ENCODE measurements at regions not wholly inside any gene's neighbourhood (a gene's known extent, or its start where the extent isn't known, plus 50 kb on each side); places are given as distances from the start of the nearest gene placed in this dataset.

DNA sequence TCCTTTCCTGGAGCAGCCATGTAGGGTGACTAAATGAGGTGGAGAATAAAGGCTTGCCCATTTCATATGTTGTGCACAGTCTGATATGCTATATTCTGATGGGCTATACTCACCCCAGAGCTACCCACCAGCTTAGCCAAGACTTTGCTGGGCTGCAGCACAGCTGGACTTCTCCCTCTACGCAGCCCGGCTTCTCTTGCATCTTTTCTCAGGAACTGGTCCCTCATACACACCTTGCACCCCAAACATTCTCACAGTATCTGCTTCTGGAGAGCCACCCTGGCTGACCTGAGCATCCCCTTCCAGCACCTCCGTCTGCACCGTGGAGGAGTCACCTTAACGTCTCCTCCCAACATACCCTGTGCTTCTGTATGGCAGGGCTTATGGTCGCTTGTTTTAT lies 150.8 kb upstream of the PMEPA1 start:
- Mint-ChIP-seq H3K27me3 (ENCODE audit: low read depth) (peaks cover 11% of the 10 kb centered on the region), H3K36me3 (ENCODE audit: low read depth) (no peaks in the 10 kb centered on the region), H3K4me3 (no peak overlapping the region), H3K27ac (no peak overlapping the region), H3K9me3 (no peaks in the 10 kb centered on the region), H3K4me1 (ENCODE audit: low read depth) (no peaks in the 10 kb centered on the region)
- DNase-seq (ENCODE audit: low spot score): no peak

DNA sequence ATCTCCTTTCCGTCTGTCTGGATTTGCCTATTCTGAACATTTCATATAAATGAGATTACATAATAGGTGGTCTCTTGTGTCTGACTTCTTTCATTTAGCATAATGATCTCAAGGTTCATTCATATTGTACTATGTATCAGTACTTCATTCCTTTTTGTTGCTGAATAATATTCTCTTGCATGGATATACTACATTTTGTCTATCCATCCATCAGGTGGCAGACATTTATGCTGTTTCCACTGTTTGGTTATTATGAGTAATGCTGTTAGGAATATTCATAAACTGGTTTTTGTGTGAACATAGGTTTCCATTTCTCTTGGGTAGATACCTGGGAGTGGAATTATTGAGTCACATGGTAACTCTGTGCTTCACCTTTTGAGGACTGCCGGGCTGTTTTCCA lies 148.2 kb upstream of the PMEPA1 start:
- Mint-ChIP-seq H3K27me3 (ENCODE audit: low read depth) (no peaks in the 10 kb centered on the region), H3K4me1 (ENCODE audit: low read depth) (no peaks in the 10 kb centered on the region), H3K9me3 (no peaks in the 10 kb centered on the region), H3K4me3 (no peak overlapping the region), H3K27ac (no peak overlapping the region), H3K36me3 (ENCODE audit: low read depth) (no peaks in the 10 kb centered on the region)
- no peak for DNase-seq (ENCODE audit: low spot score)

- Mint-ChIP-seq H3K27me3 (ENCODE audit: low read depth) (no peaks in the 10 kb centered on the region), H3K9me3 (no peaks in the 10 kb centered on the region), H3K4me1 (ENCODE audit: low read depth) (no peaks in the 10 kb centered on the region), H3K36me3 (ENCODE audit: low read depth) (no peaks in the 10 kb centered on the region), H3K4me3 (no peak overlapping the region), H3K27ac (no peak overlapping the region)
- DNase-seq (ENCODE audit: low spot score): no peak
Observed at GRCh38 chr20:57857118-57857517, 147.3 kb upstream of the PMEPA1 start.

DNA sequence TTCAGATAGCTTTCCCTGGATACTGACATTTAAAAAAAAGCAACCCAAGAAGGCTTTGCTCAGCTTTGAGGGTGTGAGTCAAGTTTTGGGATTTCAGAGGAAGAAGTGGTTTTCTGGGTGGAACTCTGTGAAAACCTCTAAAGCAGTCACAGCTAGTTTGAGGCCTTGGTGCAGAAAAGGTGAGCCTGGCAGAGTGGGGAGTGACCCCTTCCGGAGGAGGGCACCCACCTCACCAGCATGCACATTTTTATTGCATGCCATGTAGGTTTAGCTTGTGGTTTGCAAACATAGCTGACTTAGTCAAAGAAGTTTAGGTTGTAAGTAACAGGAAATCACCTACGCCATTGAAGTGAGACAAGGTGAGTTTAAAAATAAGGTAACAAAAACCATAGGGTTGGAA lies 146.8 kb upstream of the PMEPA1 start:
- no peak overlapping the region for H3K4me3 Mint-ChIP-seq
- no peaks in the 10 kb centered on the region for H3K9me3 Mint-ChIP-seq
- no peak overlapping the region for H3K27ac Mint-ChIP-seq
- H3K27me3 Mint-ChIP-seq (ENCODE audit: low read depth): no peaks in the 10 kb centered on the region
- H3K4me1 Mint-ChIP-seq (ENCODE audit: low read depth): no peaks in the 10 kb centered on the region
- no peaks in the 10 kb centered on the region for H3K36me3 Mint-ChIP-seq (ENCODE audit: low read depth)
- DNase-seq (ENCODE audit: low spot score): no peak

GRCh38 chr20:57851796-57852195 lies 142.0 kb upstream of the PMEPA1 start:
- H3K27ac Mint-ChIP-seq: no peak overlapping the region
- no peaks in the 10 kb centered on the region for H3K36me3 Mint-ChIP-seq (ENCODE audit: low read depth)
- H3K9me3 Mint-ChIP-seq: no peaks in the 10 kb centered on the region
- no peak for DNase-seq (ENCODE audit: low spot score)
- no peaks in the 10 kb centered on the region for H3K4me1 Mint-ChIP-seq (ENCODE audit: low read depth)
- no peak overlapping the region for H3K4me3 Mint-ChIP-seq
- no peaks in the 10 kb centered on the region for H3K27me3 Mint-ChIP-seq (ENCODE audit: low read depth)

DNA sequence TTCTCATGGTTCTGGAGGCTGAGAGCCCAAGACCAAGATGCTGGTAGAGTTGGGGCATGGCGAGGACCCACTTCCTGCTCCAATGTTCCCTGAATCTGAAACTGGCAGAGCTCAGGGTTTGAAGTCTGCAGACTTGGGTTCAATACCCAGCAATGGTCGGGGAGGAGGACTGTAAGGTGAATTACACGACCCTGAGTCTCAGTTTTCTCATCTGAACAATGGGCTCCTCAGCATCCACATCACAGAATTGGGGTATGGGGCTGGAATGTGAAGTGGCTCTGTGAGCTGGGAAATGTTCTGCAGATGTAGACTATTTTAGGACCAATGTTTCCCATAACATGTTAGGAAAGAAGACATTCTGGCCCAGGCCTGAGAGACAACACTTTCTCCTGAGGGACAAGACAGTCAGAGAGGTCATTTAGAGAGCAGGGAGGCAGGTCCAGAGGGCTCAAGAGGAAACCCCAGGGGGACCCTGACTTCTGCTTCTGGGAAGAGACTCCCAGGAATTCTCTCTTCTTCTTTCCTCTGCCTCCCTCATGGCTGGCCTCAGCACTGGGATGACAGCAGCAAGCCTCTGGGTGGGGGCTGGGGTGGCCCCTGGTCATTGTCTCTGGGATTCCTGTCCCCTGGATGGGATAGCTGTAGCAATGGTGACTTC lies 141.3 kb upstream of the PMEPA1 start:
- H3K4me3 Mint-ChIP-seq: no peak overlapping the region
- H3K27me3 Mint-ChIP-seq (ENCODE audit: low read depth): no peaks in the 10 kb centered on the region
- H3K9me3 Mint-ChIP-seq: no peaks in the 10 kb centered on the region
- DNase-seq (ENCODE audit: low spot score): no peak
- H3K27ac Mint-ChIP-seq: no peak overlapping the region
- H3K36me3 Mint-ChIP-seq (ENCODE audit: low read depth): no peaks in the 10 kb centered on the region
- H3K4me1 Mint-ChIP-seq (ENCODE audit: low read depth): no peaks in the 10 kb centered on the region

DNA sequence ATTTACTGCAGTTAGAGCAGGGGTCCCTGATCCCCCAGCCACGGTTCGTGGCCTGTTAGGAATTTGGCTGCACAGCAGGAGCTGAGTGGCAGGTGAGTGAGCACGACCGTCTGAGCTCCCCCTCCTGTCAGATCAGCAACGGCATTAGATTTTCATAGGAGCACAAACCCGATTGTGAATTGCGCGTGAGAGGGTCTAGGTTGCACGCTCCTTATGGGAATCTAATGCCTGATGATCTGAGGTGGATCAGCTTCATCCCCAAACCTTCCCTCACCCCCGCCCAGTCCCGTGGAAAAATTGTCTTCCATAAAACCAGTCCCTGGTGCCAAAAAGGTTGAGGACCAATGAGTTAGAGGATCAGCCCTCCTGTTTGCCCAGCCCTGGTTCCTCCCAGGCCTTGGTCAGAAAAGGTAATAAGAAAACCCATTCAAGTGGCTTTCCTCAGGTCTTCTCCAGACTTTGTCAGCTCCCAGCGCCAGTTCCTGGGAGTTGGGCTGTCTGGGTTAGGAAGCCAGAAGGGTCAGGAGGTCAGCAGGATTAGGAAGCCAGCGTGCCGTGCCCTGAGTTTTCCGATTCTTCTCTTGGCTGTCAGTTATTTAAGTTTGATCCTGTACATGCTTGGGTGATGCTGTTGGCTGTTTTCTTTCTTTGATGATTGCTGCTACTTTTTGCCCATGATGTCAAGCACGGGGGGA lies 139.9 kb upstream of the PMEPA1 start:
- Mint-ChIP-seq H3K27me3 (ENCODE audit: low read depth) (no peaks in the 10 kb centered on the region), H3K36me3 (ENCODE audit: low read depth) (no peaks in the 10 kb centered on the region), H3K4me3 (no peak overlapping the region), H3K4me1 (ENCODE audit: low read depth) (no peaks in the 10 kb centered on the region), H3K27ac (no peak overlapping the region), H3K9me3 (no peaks in the 10 kb centered on the region)
- no peak for DNase-seq (ENCODE audit: low spot score)

GRCh38 chr20:57849121-57849520 lies 139.3 kb upstream of the PMEPA1 start:
- Mint-ChIP-seq H3K9me3 (no peaks in the 10 kb centered on the region), H3K4me1 (ENCODE audit: low read depth) (no peaks in the 10 kb centered on the region), H3K27ac (no peak overlapping the region), H3K27me3 (ENCODE audit: low read depth) (no peaks in the 10 kb centered on the region), H3K4me3 (no peak overlapping the region), H3K36me3 (ENCODE audit: low read depth) (no peaks in the 10 kb centered on the region)
- DNase-seq (ENCODE audit: low spot score): no peak

GRCh38 chr20:57848282-57848681 lies 138.5 kb upstream of the PMEPA1 start:
- H3K36me3 Mint-ChIP-seq (ENCODE audit: low read depth): no peaks in the 10 kb centered on the region
- no peak overlapping the region for H3K27ac Mint-ChIP-seq
- no peak for DNase-seq (ENCODE audit: low spot score)
- no peak overlapping the region for H3K4me3 Mint-ChIP-seq
- no peaks in the 10 kb centered on the region for H3K9me3 Mint-ChIP-seq
- H3K4me1 Mint-ChIP-seq (ENCODE audit: low read depth): no peaks in the 10 kb centered on the region
- H3K27me3 Mint-ChIP-seq (ENCODE audit: low read depth): no peaks in the 10 kb centered on the region

DNA sequence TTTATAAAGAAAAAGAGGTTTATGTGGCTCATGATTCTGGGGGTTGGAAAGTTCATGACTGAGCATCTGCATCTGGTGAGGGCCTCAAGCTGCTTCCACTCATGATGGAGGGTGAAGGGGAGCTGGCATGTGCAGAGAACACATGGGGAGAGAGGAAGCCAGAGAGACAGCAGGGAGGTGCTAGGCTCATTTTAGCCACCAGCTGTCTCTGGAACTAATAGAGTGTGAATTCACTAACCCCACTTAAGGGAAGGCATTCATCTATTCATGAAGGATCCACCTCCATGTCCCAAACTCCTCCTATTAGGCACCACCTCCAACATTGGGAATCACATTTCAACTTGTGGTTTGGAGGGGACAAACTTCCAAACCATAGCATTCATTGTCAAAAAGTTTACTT lies 137.3 kb upstream of the PMEPA1 start:
- H3K9me3 Mint-ChIP-seq: no peaks in the 10 kb centered on the region
- no peak overlapping the region for H3K27ac Mint-ChIP-seq
- H3K4me3 Mint-ChIP-seq: no peak overlapping the region
- H3K36me3 Mint-ChIP-seq (ENCODE audit: low read depth): no peaks in the 10 kb centered on the region
- H3K4me1 Mint-ChIP-seq (ENCODE audit: low read depth): no peaks in the 10 kb centered on the region
- DNase-seq (ENCODE audit: low spot score): no peak
- H3K27me3 Mint-ChIP-seq (ENCODE audit: low read depth): no peaks in the 10 kb centered on the region

DNA sequence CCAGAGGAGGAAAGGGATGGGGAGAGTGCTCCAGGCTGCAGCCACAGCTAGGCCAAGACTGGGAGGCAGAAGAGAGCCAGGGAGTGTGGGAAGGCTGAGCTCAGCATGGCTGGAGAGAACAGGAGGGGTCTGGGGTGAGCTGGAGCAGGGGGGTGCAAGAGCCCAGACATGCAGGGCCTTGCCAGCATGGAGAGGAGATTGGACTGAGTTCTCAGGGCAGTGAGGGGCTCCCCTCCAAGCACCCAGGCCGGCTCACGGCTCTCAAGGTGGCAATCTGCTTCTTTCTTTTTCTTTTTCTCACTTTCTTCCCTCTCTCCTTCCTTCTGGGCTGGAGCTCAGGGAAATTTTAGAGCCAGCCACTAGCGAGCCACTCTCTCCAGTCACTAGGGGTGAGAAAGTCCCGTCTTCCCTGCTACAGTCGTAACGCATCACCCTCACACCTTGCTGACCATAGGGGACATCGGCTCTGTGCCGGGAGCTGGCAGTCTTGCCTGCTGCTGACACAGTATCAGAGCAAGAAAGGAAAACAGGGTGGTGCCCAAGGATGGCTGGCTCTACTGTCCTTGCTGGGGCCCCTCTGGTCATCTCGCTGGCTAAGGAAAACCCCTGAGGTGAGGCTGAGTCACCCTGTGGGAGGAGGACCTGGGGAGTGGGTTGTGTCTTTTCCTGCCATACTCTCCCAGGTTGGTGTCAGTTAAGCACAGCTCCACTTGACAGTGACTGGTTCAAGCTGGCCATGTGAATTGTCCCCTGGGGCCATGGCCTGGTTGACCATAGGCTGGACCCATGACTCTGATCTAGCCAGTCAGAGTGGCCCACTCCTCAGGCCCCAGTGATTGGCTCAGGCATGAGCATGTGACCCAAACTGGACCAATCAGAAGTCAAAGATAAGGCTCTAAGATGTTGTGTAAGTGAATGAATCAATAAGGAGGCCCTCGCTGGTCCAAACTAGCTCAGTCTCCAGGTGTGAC lies 135.1 kb upstream of the PMEPA1 start:
- Mint-ChIP-seq H3K27ac (no peak overlapping the region), H3K9me3 (no peaks in the 10 kb centered on the region), H3K4me3 (no peak overlapping the region), H3K4me1 (ENCODE audit: low read depth) (no peaks in the 10 kb centered on the region), H3K27me3 (ENCODE audit: low read depth) (no peaks in the 10 kb centered on the region), H3K36me3 (ENCODE audit: low read depth) (no peaks in the 10 kb centered on the region)
- no peak for DNase-seq (ENCODE audit: low spot score)

GRCh38 chr20:57843941-57844625 lies 134.3 kb upstream of the PMEPA1 start:
- no peaks in the 10 kb centered on the region for H3K4me1 Mint-ChIP-seq (ENCODE audit: low read depth)
- no peaks in the 10 kb centered on the region for H3K27me3 Mint-ChIP-seq (ENCODE audit: low read depth)
- H3K27ac Mint-ChIP-seq: no peak overlapping the region
- H3K4me3 Mint-ChIP-seq: no peak overlapping the region
- H3K9me3 Mint-ChIP-seq: no peaks in the 10 kb centered on the region
- DNase-seq (ENCODE audit: low spot score): no peak
- H3K36me3 Mint-ChIP-seq (ENCODE audit: low read depth): no peaks in the 10 kb centered on the region

GRCh38 chr20:57842720-57843119 lies 132.9 kb upstream of the PMEPA1 start:
- DNase-seq (ENCODE audit: low spot score): no peak
- Mint-ChIP-seq H3K4me1 (ENCODE audit: low read depth) (no peaks in the 10 kb centered on the region), H3K4me3 (no peak overlapping the region), H3K27ac (no peak overlapping the region), H3K27me3 (ENCODE audit: low read depth) (no peaks in the 10 kb centered on the region), H3K9me3 (no peaks in the 10 kb centered on the region), H3K36me3 (ENCODE audit: low read depth) (no peaks in the 10 kb centered on the region)

Measured in T-helper 2 cell treated with Interferon-gamma antibody and Interleukin-4, amounts not matched to agents 5 μg/mL and 100 μg/mL, for 36 hours (primary cell).